DMS 273 (cell line): ENCODE measurements at regions not wholly inside any gene's neighbourhood (a gene's known extent, or its start where the extent isn't known, plus 50 kb on each side); places are given as distances from the start of the nearest gene placed in this dataset.
"Not testable (repeated sequence)": the region's sequence is repeated elsewhere in the genome, so short reads cannot be mapped to it uniquely, and the experiment has no call there.

ENCODE experiments used
- DNase-seq: peaks from one replicate; lab custom pipeline; 2025; ENCODE audit not compliant: unreplicated experiment; lab: John Stamatoyannopoulos, UW

DNA sequence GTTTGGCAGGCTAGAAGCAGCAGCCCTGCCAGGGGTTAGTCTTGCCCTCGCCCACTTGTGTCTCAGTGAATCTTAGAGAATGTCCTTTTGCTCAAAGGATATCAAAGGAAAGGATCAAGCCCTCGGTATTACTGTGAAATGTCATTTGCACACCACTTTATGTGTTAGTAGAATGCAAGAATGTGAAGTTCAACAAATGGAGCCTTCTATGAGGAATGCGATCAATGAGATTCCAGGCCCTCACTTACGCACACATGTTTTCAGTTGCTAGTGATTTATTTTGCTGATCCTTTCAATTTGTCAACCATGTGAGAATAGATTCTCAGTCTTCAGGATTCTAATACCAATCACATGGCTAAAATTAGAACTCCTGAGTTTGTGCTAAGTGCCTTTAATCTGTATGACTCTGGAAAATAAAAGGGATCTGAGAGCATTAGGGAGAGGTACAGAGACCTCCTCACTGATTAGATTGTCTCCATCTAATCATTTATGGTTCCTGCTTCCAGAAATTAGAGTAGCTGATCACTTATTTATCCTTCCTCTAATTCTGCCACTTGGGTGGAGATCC, 123.0 kb upstream of the SP4 start:
- DNase-seq = no peak

GRCh38 chr7:21305455-21306235, 122.2 kb upstream of the SP4 start:
- DNase-seq = no peak

- no peak for DNase-seq
Measured at GRCh38 chr7:21314954-21315353, 112.9 kb upstream of the SP4 start.

DNA sequence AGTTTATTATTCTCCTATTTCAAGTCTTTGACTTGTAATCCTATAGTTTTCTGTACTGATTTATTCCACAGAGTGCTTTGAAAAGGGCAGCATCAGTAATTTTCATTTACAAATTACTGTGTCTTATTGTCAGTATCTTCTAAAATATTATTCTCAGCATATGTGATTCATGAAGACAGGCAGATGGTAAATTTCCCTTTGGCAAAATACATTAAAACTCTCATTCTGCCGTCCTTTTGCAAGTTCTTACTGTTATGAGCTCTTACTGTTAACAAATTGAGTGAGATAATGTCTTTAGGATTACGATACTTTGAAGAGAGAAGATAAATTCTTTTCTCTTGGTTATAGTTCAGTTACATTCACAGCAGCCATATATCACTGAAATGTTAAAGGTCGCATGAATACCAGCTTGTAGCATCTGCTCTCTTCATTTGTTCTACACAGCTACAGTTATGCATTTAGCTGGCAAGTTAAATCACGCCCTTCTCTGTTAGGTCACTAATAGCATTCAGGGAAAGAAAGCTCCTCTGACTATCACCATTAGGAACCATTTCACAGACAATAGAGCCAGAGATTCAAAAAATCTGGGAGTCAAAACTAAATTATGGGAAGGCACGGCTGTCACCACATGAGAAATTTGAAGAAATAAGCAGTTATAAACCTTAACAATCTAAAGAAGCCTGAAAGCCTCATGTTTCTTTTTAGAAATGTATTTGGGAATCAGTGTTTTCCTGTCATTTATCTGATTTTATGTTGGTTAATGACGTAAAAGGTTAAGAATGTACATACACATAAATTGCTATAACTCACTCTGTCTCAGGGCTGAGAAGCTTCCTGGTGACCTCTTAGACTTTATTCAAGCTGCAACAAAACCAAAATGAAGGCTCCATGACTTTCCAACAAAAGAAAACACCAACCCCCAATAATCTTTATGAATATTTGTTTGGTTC, 109.6 kb upstream of the SP4 start:
- DNase-seq = peak; percentile 54

DNA sequence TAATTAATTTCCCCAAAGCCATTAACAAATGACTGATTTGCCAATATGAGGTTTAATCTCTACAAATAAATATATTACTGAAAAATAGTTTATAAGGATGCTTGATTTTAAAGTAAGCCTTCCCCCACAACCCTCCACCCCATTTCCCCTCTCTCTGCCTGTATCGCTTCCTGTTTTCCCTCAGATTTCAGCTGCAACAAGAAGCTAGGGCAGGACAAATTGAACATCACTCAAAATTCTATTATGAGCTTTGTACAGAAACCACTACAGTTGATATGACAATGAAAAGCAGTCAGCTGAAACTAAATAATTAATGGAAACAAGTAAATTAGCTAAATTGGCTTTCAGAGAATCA, 109.0 kb upstream of the SP4 start:
- no peak for DNase-seq

- no peak for DNase-seq
Measured at GRCh38 chr7:21326241-21326640, 101.6 kb upstream of the SP4 start.

GRCh38 chr7:21326921-21327320, 101.0 kb upstream of the SP4 start:
- DNase-seq = no peak

- no peak for DNase-seq
Measured at GRCh38 chr7:21327422-21328409, 100.2 kb upstream of the SP4 start.

GRCh38 chr7:21330462-21331178, 97.3 kb upstream of the SP4 start:
- DNase-seq = no peak

GRCh38 chr7:21334906-21335305, 93.0 kb upstream of the SP4 start:
- DNase-seq = no peak

DNA sequence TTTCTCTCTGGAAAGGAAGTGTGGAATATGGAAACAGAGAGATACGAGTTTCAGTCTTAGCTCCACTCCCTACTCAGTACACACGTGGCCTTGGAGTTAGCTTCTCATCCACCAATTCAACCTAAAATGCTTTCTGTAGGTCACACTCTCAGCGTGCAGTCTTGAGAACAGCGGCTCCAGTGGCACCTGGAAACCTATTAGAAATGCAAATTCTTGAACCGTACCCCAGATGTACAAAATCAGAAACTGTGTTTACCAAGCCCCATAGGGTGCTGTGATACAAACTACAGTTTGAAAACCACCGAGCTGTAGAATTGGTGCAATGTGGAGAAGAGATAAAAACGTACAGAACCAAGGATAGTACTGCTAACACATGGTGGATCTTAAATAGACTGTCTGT, 91.1 kb upstream of the SP4 start:
- no peak for DNase-seq

DNA sequence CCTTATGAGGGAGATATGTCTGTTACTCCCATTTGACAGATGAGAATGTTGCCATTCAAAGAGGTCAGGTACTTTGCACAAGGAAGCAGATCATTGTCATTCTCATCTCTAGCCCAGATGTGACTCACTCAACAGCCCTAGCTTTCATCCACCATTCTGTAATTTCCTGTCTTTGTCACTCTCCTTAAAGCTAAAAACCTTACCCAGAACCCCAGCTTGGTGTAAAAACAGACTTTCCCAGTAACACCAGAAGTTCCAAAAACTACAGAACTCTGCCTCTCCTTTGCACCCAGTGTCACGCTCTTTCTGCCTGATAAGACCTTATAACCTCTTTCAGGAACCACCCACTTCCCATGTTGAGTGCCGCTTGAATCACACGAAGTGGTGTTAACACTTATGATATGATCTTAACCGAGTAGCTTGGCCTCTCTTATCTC, 89.1 kb upstream of the SP4 start:
- DNase-seq = no peak

DNA sequence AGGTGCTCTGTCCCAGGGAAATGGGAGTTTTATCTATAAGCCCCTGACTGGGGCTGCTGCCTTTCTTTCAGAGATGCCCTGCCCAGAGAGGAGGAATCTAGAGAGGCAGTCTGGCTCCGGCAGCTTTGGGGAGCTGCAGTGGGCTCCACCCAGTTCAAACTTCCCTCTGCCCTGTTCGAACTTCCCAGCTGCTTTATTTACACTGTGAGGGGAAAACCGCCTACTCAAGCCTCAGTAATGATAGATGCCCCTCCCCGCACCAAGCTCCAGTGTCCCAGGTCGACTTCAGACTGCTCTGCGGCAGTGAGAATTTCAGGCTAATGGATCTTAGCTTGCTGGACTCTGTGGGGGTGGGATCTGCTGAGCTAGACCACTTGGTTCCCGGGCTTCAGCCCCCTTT, 83.0 kb upstream of the SP4 start:
- not testable (repeated sequence) for DNase-seq

- DNase-seq = no peak
Measured at GRCh38 chr7:21345361-21345760, 82.5 kb upstream of the SP4 start.

DNA sequence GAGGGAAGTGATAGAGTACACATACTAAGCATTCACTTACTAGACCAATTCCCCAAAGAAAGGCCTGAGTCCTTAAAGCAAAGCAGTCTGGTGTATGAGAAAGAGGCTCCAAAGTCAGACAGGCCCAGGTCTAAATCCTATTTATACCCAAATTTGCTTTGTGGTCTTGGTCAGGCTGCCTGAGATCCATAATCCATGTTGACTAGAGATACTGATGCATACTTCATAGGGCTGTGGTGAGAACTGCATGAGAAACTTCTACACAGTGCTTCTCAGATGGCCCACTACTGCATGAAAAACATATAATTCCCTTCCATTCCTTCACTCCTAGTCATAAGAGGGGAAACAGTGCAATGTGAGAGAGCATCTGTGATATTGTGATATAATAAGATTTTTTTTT, 81.6 kb upstream of the SP4 start:
- DNase-seq = no peak

- no peak for DNase-seq
Measured at GRCh38 chr7:21352540-21353387, 75.1 kb upstream of the SP4 start.

GRCh38 chr7:21353388-21353780, 74.5 kb upstream of the SP4 start:
- DNase-seq = no peak

DNA sequence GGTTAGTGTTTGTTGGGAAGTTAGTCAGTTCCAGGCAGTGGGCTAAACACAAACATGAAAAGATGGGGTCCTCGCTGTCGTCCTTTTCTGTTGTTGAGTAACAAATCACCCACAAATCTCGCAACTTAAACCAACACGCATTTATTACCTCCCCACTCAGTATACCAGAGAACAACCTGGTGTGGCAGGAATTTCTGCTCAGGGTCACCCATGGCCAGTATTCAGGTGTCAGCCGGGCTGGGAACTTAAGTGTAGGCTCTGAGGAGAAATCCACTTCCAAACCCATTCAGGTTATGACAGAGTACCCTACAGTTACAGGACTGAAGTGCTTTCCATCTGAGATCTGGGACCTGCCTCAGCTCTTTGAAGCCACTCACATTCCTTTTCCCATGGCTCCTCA, 73.6 kb upstream of the SP4 start:
- no peak for DNase-seq

DNA sequence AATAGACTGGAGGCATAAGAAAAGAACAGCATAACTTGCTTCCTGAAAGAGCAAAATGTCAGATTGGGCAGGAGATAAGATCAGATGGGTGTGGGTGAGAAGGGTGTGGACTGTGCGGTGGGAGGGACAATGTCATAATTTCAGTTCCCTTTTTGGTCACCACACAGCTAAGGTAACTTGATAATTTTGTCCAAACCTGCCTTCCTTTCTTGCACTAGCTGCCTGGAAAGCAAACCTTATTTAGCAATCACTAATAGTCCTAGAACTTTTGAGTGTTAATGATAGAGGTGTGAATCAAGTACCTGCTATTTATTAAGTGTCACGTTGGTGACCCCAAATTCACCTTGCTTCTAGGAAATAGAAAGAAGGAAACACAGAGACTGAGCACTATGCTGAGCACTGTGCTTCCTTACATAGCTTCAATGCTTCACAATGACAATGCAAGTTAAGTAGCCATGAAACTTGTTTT, 72.4 kb upstream of the SP4 start:
- no peak for DNase-seq
